Dendritic cell treated with granulocyte-macrophage colony-stimulating factor and Interleukin-4, amounts not matched to agents 40 ng/mL and 50 ng/mL, for 4 days (primary cell): ENCODE measurements at regions not wholly inside any gene's neighbourhood (a gene's known extent, or its start where the extent isn't known, plus 50 kb on each side); places are given as distances from the start of the nearest gene placed in this dataset.

Experiments used
- H3K27ac Mint-ChIP-seq: one replicate; pipeline ENCODE4 v1.8.0; 2022; ENCODE audit warnings: mild to moderate bottlenecking, mixed read lengths
- H3K27me3 Mint-ChIP-seq: one replicate; pipeline ENCODE4 v1.8.0; 2022; ENCODE audit warnings: mild to moderate bottlenecking, mixed read lengths
- H3K36me3 Mint-ChIP-seq: one replicate; pipeline ENCODE4 v1.8.0; 2022; ENCODE audit warnings: low read depth, mixed read lengths
- H3K4me1 Mint-ChIP-seq: one replicate; pipeline ENCODE4 v1.8.0; 2022; ENCODE audit warnings: low read depth, mixed read lengths
- H3K4me3 Mint-ChIP-seq: one replicate; pipeline ENCODE4 v1.8.0; 2022; ENCODE audit warnings: mild to moderate bottlenecking, moderate library complexity, mixed read lengths
- H3K9me3 Mint-ChIP-seq: one replicate; pipeline ENCODE4 v1.8.0; 2022; ENCODE audit warnings: mixed read lengths
- intact Hi-C: fragments of 100-400 bp; cut with micrococcal nuclease; formaldehyde crosslinking; loops from one replicate; pipeline ENCODE4 v1.15.0; 2022

DNA sequence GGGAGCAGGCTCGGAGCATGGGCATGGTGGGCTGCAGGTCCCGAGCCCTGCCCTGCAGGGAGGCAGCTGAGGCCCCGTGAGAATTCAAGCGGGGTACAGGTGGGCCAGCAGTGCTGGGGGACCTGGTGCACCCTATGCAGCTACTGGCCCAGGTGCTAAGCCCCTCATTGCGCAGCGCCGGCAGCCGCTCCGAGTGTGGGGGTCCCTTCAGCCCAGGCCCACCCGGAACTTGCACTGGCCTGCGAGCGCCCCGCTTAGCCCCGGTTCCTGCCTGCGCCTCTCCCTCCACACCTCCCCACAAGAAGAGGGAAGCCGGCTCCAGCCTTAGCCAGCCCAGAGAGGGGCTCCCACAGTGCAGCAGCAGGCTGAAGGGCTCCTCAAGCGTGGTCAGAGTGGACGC is 250.7 kb downstream of the CRPPA start:
- H3K4me3 Mint-ChIP-seq = no peak overlapping the region
- no peaks in the 10 kb centered on the region for H3K36me3 Mint-ChIP-seq
- peaks cover 6% of the 10 kb centered on the region for H3K4me1 Mint-ChIP-seq
- intact Hi-C loops = no loop called here
- no peak overlapping the region for H3K27ac Mint-ChIP-seq
- peaks cover 20% of the 10 kb centered on the region for H3K9me3 Mint-ChIP-seq
- H3K27me3 Mint-ChIP-seq = no peaks in the 10 kb centered on the region

DNA sequence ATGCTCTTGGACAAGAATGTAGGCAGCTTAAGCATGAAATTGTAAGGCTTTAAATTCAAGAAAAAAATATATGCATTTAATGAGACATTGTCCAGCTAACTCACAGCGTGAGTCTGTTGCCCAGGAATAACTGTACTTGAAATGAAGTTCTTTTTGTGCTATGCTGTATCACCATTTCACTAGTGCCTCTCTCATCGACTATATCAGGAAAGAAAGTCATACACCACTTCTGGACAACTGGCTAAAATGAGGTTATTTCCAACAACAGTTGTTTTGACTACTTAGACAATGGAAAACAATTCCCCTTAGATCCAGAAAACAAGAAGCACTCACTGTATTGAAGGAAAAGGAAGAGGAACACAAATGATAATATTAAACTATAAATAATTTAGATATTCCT is 251.8 kb downstream of the CRPPA start:
- no peak overlapping the region for H3K4me3 Mint-ChIP-seq
- H3K27ac Mint-ChIP-seq = no peak overlapping the region
- peaks cover 6% of the 10 kb centered on the region for H3K4me1 Mint-ChIP-seq
- H3K36me3 Mint-ChIP-seq = no peaks in the 10 kb centered on the region
- peaks cover 23% of the 10 kb centered on the region for H3K9me3 Mint-ChIP-seq
- H3K27me3 Mint-ChIP-seq = no peaks in the 10 kb centered on the region
- intact Hi-C loops = no loop called here

DNA sequence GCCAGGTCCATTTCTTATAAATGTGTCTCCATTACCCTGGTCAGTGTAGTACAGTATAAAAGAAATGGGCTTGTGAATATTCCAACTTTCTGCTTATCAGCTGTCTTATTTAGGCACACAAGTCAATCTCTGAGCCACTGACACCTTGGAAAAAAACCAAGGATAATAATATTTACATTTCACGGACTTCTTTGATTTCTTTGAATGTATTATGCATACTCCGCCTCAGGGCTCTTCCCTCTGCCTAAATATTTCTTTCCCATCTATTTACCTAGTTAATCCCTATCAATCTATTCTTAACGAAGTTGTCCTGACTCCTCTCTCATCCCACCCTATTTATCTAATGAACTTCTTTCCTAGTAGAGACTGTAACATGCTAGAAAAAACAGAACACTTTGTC is 253.8 kb downstream of the CRPPA start:
- H3K9me3 Mint-ChIP-seq = peaks cover 42% of the 10 kb centered on the region
- H3K4me1 Mint-ChIP-seq = peaks cover 6% of the 10 kb centered on the region
- H3K36me3 Mint-ChIP-seq = no peaks in the 10 kb centered on the region
- H3K27ac Mint-ChIP-seq = no peak overlapping the region
- H3K27me3 Mint-ChIP-seq = no peaks in the 10 kb centered on the region
- intact Hi-C loops = no loop called here
- no peak overlapping the region for H3K4me3 Mint-ChIP-seq

DNA sequence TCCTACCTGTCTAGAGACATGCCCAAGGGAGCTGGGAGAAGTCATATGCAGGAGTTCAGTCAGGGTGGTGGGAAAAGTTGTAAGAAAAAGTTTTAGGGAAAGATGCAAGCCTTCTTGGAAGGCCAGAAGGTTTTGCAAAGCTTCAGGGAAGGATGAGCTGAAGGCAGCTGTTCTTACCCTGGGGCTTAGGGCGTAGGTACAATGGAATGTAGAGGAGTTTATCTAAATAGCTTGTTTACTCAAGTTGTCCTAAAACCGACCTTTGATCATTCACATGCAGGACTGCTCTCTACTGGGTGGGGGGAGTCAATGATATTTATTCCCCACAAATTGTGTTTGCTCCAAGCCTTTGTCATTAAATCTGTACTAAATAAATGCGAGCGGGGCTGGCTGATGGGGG is 277.0 kb downstream of the CRPPA start:
- no peaks in the 10 kb centered on the region for H3K36me3 Mint-ChIP-seq
- intact Hi-C loops = no loop called here
- H3K4me3 Mint-ChIP-seq = no peak overlapping the region
- no peaks in the 10 kb centered on the region for H3K4me1 Mint-ChIP-seq
- no peak overlapping the region for H3K27ac Mint-ChIP-seq
- no peaks in the 10 kb centered on the region for H3K27me3 Mint-ChIP-seq
- peaks cover 55% of the 10 kb centered on the region for H3K9me3 Mint-ChIP-seq

DNA sequence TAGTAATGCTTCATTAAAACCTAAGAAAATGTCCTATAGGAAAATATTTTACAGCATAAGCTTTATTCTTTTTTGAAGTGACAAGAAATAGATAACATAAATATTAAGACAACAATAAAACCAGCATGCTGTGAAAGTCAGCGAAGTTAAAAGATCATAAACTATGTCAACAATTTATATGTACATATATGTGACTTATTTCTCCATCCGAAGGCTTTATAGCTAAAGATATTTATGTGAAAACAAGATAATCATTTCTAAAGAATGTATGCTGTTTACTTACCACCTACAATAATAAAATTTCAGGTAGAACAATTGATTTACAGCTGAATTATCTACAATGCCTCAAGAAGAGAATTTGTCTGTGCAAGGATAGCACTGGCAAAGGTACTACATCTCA is 283.4 kb downstream of the CRPPA start:
- intact Hi-C loops = no loop called here
- Mint-ChIP-seq H3K27ac (no peak overlapping the region), H3K36me3 (no peaks in the 10 kb centered on the region), H3K27me3 (no peaks in the 10 kb centered on the region), H3K9me3 (no peaks in the 10 kb centered on the region), H3K4me1 (no peaks in the 10 kb centered on the region), H3K4me3 (no peak overlapping the region)

DNA sequence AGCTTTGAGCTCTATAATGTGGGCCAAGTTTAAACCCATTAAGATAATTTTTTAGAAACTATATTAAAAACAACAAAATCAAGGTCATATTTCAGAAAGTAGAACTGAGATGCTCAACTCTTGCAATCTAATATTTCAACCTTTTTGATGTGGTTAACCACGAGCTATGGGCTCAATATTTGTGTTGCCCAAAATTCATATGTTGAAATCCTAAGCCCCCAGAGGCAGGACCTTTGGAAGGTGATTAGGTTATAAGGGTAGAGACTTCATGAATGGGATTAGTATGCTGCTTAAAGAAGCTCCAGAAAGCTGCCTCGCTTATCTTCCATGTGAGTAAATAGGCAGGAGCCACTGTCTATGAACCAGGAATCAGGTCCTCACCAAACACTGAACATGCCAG is 284.4 kb downstream of the CRPPA start:
- intact Hi-C loops = no loop called here

DNA sequence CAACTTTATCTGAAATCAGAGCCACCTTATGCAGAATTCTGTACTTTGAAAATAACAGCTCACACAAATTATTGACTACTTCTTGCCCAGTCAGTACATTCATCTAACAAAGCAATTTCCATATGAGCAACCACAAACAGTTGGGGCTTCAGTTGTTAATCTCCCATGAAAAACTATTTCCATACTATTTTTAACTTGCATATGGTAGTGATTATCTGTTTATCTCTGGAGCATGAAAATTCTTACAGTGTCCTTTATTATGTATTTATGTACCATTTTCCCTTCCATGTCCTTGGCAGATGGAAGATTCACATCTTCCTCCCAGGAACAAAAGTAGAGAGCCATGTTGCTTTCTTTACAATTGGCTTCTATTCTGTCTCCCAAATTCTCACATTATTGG is 285.7 kb downstream of the CRPPA start:
- no peaks in the 10 kb centered on the region for H3K4me1 Mint-ChIP-seq
- no peak overlapping the region for H3K27ac Mint-ChIP-seq
- intact Hi-C loops = no loop called here
- H3K27me3 Mint-ChIP-seq = no peaks in the 10 kb centered on the region
- H3K36me3 Mint-ChIP-seq = no peaks in the 10 kb centered on the region
- H3K4me3 Mint-ChIP-seq = no peak overlapping the region
- peaks cover 8% of the 10 kb centered on the region for H3K9me3 Mint-ChIP-seq

More for the DNA sequence above, 284.4 kb downstream of the CRPPA start:
- H3K36me3 Mint-ChIP-seq = no peaks in the 10 kb centered on the region
- no peak overlapping the region for H3K4me3 Mint-ChIP-seq
- H3K9me3 Mint-ChIP-seq = no peaks in the 10 kb centered on the region
- H3K4me1 Mint-ChIP-seq = no peaks in the 10 kb centered on the region
- no peak overlapping the region for H3K27ac Mint-ChIP-seq
- no peaks in the 10 kb centered on the region for H3K27me3 Mint-ChIP-seq

DNA sequence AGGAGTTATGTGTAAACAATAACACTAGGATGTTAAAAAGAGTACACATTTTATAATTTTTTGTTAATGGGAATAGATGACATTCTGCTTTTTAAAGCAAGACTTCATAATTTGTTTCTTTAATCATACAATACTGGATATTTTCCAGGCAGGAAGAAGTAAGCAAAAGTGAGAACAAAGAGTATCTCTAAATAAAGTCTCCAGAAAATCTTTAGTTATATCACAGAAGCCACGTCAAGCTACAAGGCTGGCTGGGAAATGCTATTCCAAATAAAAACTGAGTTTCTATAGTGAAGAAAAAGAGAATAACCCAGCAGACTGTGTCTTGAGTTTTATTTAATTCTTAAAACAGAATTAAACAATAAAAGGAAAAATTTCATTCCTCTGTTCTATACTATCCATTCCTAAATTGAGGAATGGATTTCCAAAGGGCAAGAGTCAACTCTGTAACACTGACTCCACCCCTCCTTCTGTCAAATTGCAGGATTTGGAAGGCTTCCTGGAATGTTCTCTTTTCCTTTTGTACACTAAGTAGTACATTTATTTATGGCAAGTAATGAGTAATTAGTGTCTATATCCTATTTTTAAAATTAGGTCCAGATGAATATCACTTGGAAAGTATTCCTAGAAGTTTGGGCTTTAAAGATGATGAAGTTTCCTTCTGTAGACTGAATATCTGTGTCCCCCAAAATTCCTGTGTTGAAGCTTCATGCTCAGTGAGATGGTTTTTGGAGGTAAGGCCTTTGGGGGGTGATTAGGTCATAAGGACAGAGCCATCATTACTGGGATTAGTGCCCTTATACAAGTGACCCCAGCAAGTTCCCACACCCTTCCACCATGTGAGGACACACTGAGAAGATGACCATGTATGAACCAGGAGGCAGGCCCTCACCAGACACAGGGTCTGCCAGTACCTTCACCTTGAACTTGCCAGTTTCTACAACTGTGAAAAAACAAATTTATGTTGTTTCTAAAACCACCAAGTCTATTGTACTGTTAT is 290.9 kb downstream of the CRPPA start:
- Mint-ChIP-seq H3K27me3 (no peaks in the 10 kb centered on the region), H3K9me3 (peaks cover 29% of the 10 kb centered on the region), H3K27ac (no peak overlapping the region), H3K4me1 (no peaks in the 10 kb centered on the region), H3K36me3 (no peaks in the 10 kb centered on the region), H3K4me3 (no peak overlapping the region)
- intact Hi-C loops = no loop called here

DNA sequence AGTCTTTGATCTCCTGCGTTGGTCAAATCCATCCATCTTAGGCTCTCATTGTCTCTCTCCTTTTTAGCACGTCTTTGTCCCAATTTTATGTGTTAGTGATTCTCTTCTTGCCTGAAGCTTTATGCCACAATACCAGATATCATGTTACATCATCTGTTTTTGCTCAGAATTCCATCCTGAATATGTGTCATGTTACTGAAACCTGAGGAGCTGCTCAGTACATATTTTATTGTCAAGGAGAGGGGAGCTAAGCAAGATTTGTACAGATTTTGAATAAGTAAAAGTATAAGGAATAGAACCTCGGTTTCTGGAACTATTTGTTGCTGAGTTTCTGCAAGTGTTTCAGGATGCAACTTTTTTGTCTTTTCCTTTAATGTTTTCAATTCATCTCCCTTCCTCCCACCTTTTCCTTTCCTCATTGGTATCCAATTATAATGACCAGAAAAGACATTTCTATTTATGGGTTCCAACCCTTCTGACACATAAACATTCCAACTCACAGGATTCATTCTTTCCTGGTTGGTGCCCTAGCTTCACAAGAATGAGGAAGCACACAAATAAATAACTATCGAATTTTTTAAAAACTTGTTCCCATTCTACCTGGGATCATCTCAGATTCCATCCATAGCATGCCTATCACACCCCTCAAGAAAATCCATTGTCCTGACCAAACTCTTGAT is 291.8 kb downstream of the CRPPA start:
- Mint-ChIP-seq H3K36me3 (no peaks in the 10 kb centered on the region), H3K27ac (no peak overlapping the region), H3K4me3 (no peak overlapping the region), H3K4me1 (no peaks in the 10 kb centered on the region), H3K9me3 (peaks cover 29% of the 10 kb centered on the region), H3K27me3 (no peaks in the 10 kb centered on the region)
- intact Hi-C loops = no loop called here

DNA sequence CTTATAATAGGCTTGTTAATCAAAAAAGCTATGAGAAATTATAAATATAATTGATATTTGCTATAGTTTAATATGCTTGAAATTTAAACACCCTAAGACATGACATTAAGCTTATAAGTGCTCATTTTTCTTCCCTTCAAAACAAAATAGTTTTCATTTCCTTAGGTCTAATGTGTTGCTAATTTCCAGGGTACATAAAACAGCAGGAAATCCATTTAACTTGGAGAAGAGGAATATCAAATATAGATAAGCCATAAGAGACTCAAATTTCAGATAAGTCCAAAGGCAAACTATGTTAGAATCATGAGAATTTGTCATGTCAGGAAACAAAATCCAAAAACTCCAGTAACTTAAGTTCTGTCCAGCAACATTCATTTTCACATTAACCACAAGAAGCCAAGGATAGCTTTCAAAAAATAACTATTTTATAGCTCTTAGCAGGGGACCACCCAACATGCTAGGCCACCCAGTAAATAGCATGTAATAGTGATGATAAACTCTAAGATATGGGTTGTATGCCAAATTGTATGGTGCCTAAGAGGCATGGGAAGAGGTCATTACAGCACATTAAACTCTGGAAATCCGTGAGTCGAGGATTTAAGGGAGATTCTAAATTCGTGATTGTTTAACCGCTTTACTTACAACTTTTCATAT is 298.1 kb downstream of the CRPPA start:
- intact Hi-C loops = no loop called here
- Mint-ChIP-seq H3K36me3 (no peaks in the 10 kb centered on the region), H3K4me1 (no peaks in the 10 kb centered on the region), H3K4me3 (no peak overlapping the region), H3K9me3 (peaks cover 8% of the 10 kb centered on the region), H3K27ac (no peak overlapping the region), H3K27me3 (no peaks in the 10 kb centered on the region)

DNA sequence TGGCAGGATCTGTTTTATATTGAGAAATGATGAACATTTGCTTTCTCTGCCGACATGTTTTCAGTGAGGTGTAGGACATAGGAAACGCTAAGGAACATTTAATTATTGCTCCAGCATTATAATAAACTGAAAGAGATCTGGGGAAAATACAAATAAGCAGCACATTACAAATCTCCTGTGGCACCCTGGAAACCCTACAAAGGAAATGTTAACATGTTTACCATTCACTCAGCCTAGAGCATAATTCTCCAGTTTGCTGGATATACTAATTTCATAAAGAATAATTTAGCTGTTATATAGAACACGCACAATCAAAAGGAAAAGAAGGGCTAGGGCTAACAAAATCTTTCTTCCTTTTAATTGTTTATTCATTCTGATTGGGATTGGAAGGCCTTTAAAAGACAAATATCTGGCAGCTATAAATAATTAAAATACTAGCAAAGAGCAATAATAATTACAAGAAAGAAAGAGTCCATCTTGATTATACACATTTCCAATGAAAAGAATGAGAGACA is 299.4 kb downstream of the CRPPA start:
- no peaks in the 10 kb centered on the region for H3K4me1 Mint-ChIP-seq

DNA sequence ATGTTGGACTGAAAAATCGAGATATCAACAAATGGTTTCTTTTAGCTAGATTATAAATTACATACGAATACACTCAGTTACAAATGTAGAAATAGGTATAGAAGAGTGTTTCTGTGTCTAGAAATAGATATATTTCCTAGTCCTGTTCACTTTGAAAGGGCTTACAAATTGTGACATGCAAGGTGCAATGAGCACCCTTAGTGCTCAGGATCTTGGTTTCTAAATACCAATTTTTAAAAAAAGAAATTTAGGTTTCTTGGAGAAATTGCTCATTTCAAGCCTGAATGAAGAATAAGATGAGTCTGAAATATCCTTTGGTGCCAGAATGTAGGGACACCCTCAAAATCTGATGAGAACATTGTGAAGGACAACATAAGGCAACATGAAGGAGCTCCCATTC is 306.0 kb downstream of the CRPPA start:
- Mint-ChIP-seq H3K4me1 (no peaks in the 10 kb centered on the region), H3K27me3 (no peaks in the 10 kb centered on the region), H3K27ac (no peak overlapping the region), H3K9me3 (peaks cover 21% of the 10 kb centered on the region), H3K36me3 (no peaks in the 10 kb centered on the region), H3K4me3 (no peak overlapping the region)
- intact Hi-C loops = no loop called here

More for the DNA sequence above, 299.4 kb downstream of the CRPPA start:
- Mint-ChIP-seq H3K36me3 (no peaks in the 10 kb centered on the region), H3K27me3 (no peaks in the 10 kb centered on the region), H3K4me3 (no peak overlapping the region), H3K27ac (no peak overlapping the region), H3K9me3 (peaks cover 8% of the 10 kb centered on the region)
- intact Hi-C loops = no loop called here

DNA sequence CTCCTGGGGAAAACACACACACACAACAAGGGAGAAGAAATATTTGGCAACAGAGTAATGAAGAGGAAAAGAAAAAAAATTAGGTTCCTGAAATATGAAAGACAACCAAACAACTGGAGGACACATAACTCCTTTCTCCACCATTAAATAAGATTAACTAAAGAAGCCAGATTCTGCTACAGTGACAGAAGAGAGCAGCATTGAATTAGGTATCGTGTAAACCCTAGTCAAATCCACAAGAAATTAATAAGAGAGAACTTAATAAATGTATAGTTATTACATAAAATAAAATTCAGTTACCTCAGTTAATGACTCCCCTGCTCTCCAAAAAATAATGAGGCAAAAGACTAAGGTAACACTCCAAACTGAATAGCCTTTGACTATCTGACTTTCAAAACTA is 306.7 kb downstream of the CRPPA start:
- Mint-ChIP-seq H3K27me3 (no peaks in the 10 kb centered on the region), H3K27ac (no peak overlapping the region), H3K4me1 (no peaks in the 10 kb centered on the region), H3K36me3 (no peaks in the 10 kb centered on the region), H3K4me3 (no peak overlapping the region), H3K9me3 (peaks cover 25% of the 10 kb centered on the region)
- intact Hi-C loops = no loop called here

DNA sequence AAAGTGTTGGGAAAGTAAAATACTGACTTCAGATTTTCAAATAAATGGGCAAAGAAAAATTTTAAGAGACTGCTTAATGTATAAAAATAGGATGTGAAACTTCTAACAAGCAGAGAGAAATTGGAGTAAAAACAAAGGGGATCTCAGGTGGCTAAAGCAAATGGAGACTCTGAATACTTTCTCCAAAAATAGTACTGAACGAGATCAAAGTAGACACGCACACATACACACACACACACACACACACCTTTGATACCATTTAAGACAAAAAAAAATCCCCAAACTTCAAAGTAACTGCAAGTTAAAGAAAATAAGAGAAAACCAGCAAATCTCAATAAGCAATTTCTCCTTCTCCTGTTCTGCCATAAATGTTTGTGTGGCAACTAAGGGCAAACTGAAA is 307.3 kb downstream of the CRPPA start:
- Mint-ChIP-seq H3K27ac (no peak overlapping the region), H3K36me3 (no peaks in the 10 kb centered on the region), H3K9me3 (peaks cover 30% of the 10 kb centered on the region), H3K4me1 (no peaks in the 10 kb centered on the region), H3K27me3 (no peaks in the 10 kb centered on the region), H3K4me3 (no peak overlapping the region)
- intact Hi-C loops = no loop called here
